Gastrocnemius medialis (tissue), 4 donors: ENCODE measurements at regions not wholly inside any gene's neighbourhood (a gene's known extent, or its start where the extent isn't known, plus 50 kb on each side); places are given as distances from the start of the nearest gene placed in this dataset.

ENCODE experiments used
- ATAC-seq, 2 donors: fragments of 150-250 bp; one replicate each; pipeline ENCODE4 v1.9.1; 2016
- DNase-seq, 2 donors: peaks; one replicate each; pipeline ENCODE4 v3.0.0-alpha.2; 2019
- H3K27ac ChIP-seq, 4 donors: fragments of 200-600 bp; sonication (generic); 1 replicate in 1 of 4; 2 replicates in 3 of 4; pipeline ENCODE4 v1.5.1; 2016 to 2018; ENCODE audit warnings: mild to moderate bottlenecking in 2 of 4, moderate library complexity in 1 of 4
- H3K27me3 ChIP-seq, 3 donors: fragments of 200-600 bp; sonication (generic) in 2 of 3; 1 replicate in 1 of 3; 2 replicates in 2 of 3; pipeline versions ENCODE4 v1.5.1 to v1.6.0; 2016 to 2019; ENCODE audit warnings: mild to moderate bottlenecking in 1 of 3, moderate library complexity in 1 of 3
- H3K36me3 ChIP-seq, 2 donors: fragments of 200-600 bp; sonication (generic) in 1 of 2; one replicate each; pipeline ENCODE4 v1.5.1; 2017 to 2018
- H3K4me1 ChIP-seq, 2 donors: fragments of 200-600 bp; sonication (generic) in 1 of 2; one replicate each; pipeline ENCODE4 v1.5.1; 2016 to 2017; ENCODE audit warnings: mild to moderate bottlenecking in 2 of 2
- H3K4me3 ChIP-seq, 4 donors: fragments of 200-600 bp; sonication (generic) in 3 of 4; 1 replicate in 1 of 4; 2 replicates in 3 of 4; pipeline ENCODE4 v1.5.1; 2016 to 2019; ENCODE audit warnings: mild to moderate bottlenecking in 2 of 4
- H3K9me3 ChIP-seq, 3 donors: fragments of 200-600 bp; sonication (generic) in 2 of 3; 1 replicate in 1 of 3; 2 replicates in 2 of 3; pipeline ENCODE4 v1.5.1; 2016 to 2019
- POLR2A ChIP-seq, 2 donors: fragments of 450-650 bp; IDR thresholded peaks; one replicate each; pipeline ENCODE4 v1.6.1; 2017; ENCODE audit warnings: antibody characterized with exemption in 2 of 2, mild to moderate bottlenecking in 2 of 2, moderate library complexity in 2 of 2
- in situ Hi-C, 4 donors: fragments of 200-750 bp; cut with MboI; loops; one replicate each; pipeline versions ENCODE4 v1.15.0 to v1.8.0; 2017; ENCODE audit warnings: low sequenced_read_pairs in 4 of 4
- intact Hi-C: fragments of 100-400 bp; cut with DNase I; formaldehyde crosslinking; loops from one replicate; pipeline ENCODE4 v1.15.1; 2023; ENCODE audit warnings: low total_unique reads
- TF ChIP-seq, protein P1 (sequence below), 5 experiments: fragments of 450-650 bp in 3 of 5; fragments of 200-600 bp in 2 of 5; sonication (generic) in 2 of 5; IDR thresholded peaks in 4 of 5; conservative IDR thresholded peaks in 1 of 5; 1 replicate in 4 of 5; 2 replicates in 1 of 5; pipeline ENCODE4 v1.5.1; 2016 to 2019; ENCODE audit warnings: antibody characterized with exemption in 5 of 5, mild to moderate bottlenecking in 3 of 5, moderate library complexity in 3 of 5

DNA sequence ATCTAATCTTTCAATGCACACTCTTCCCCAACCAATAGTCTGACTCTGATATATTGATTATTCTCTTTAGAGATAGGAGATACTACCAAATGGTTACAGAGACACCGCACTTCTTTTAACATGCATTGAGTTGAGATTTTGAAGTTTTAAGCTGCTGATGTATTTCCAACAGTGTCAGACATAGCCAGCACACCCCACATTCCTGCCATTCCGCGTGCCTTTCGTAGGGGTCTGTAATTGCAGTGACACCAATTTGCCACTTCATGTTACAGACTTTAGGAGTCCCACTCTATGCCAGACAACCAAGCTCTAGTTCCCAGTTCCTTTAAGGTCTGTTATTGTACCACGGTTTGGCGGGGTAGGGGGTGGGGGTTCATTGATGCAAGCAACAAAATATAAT is 618.2 kb upstream of the FRG1 start:
- no peak for TF ChIP-seq POLR2A (IDR thresholded peaks at IDR 0.05)
- TF ChIP-seq, protein P1, sequence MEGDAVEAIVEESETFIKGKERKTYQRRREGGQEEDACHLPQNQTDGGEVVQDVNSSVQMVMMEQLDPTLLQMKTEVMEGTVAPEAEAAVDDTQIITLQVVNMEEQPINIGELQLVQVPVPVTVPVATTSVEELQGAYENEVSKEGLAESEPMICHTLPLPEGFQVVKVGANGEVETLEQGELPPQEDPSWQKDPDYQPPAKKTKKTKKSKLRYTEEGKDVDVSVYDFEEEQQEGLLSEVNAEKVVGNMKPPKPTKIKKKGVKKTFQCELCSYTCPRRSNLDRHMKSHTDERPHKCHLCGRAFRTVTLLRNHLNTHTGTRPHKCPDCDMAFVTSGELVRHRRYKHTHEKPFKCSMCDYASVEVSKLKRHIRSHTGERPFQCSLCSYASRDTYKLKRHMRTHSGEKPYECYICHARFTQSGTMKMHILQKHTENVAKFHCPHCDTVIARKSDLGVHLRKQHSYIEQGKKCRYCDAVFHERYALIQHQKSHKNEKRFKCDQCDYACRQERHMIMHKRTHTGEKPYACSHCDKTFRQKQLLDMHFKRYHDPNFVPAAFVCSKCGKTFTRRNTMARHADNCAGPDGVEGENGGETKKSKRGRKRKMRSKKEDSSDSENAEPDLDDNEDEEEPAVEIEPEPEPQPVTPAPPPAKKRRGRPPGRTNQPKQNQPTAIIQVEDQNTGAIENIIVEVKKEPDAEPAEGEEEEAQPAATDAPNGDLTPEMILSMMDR (IDR thresholded peaks at IDR 0.05 in 4 of 5, conservative IDR thresholded peaks at IDR 0.05 in 1 of 5): no peak
- DNase-seq (no peak), ATAC-seq (no peak)
- in situ Hi-C loops (no loop called here), intact Hi-C loops (no loop called here)
- no peak overlapping the region for H3K4me3 ChIP-seq
- H3K36me3 ChIP-seq: no peaks in the 10 kb centered on the region
- no peaks in the 10 kb centered on the region for H3K27me3 ChIP-seq
- no peaks in the 10 kb centered on the region for H3K9me3 ChIP-seq
- H3K27ac ChIP-seq: no peak overlapping the region
- no peaks in the 10 kb centered on the region for H3K4me1 ChIP-seq

DNA sequence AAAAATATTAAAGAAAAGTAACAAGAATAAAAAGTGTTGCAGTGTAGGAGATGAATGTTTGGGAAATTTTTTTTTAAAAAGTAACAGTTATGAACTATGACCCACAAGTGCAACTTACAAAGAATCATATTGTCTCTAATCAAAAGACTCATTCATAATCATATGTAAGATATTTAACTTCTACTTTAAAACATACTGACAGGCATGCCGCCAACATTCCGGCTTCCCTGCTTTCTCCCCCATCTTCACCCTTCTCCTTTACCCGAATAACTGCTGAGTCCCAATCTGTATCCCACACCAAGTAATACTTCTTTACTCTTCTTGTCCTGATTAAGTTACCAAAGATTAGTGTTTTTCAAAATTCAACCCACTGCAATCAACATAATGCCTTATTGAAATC is 598.8 kb upstream of the FRG1 start:
- DNase-seq (no peak), ATAC-seq (no peak)
- no peak overlapping the region for H3K4me3 ChIP-seq
- H3K27me3 ChIP-seq: no peaks in the 10 kb centered on the region
- no peak overlapping the region for H3K27ac ChIP-seq
- H3K4me1 ChIP-seq: no peaks in the 10 kb centered on the region
- H3K36me3 ChIP-seq: no peaks in the 10 kb centered on the region
- H3K9me3 ChIP-seq: no peaks in the 10 kb centered on the region
- TF ChIP-seq, protein P1 (IDR thresholded peaks at IDR 0.05 in 4 of 5, conservative IDR thresholded peaks at IDR 0.05 in 1 of 5): no peak
- TF ChIP-seq POLR2A (IDR thresholded peaks at IDR 0.05): no peak
- intact Hi-C loops (no loop called here), in situ Hi-C loops (no loop called here)

DNA sequence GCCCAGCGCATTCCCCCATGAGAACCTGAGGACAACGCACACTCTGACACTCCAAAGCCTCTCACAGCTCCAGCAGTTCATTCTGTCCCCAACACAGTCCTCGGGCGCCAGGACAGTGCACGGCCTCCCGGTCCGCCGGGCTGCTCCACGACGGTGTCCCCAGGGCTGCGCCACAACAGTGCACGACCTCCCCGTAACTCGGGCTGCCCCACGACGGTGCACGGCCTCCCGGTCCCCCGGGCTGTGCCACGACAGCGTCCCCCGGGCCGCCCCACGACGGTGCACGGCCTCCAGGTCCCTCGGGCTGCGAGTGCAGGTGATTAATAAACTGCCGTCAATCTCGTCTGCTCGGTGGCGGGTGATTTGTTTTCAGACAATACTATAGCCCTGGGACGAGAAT is 585.1 kb upstream of the FRG1 start:
- H3K9me3 ChIP-seq: no peaks in the 10 kb centered on the region
- DNase-seq: no peak
- H3K27ac ChIP-seq: no peak overlapping the region
- no peaks in the 10 kb centered on the region for H3K27me3 ChIP-seq
- H3K4me1 ChIP-seq: no peaks in the 10 kb centered on the region
- intact Hi-C loops: no loop called here
- ATAC-seq: no peak
- TF ChIP-seq, protein P1 (IDR thresholded peaks at IDR 0.05 in 4 of 5, conservative IDR thresholded peaks at IDR 0.05 in 1 of 5): no peak
- TF ChIP-seq POLR2A (IDR thresholded peaks at IDR 0.05): no peak
- in situ Hi-C loops: no loop called here
- H3K4me3 ChIP-seq: no peak overlapping the region
- no peaks in the 10 kb centered on the region for H3K36me3 ChIP-seq

DNA sequence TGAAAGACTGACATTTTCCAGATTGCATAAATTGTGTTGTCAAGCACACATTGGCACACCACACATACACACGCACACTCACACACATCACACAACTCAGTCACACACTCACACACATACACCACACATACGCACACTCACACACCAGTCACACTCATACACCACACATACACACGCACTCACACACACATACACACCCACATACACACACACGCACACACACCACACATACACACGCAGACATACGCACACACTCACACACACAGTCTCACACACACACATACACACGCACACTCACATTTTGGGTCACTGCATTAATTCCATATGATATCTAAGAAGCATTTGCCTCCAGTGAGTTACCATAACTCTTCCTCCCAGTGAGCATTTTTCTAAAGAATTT is 578.3 kb upstream of the FRG1 start:
- intact Hi-C loops (no loop called here), in situ Hi-C loops (no loop called here)
- TF ChIP-seq POLR2A (IDR thresholded peaks at IDR 0.05): no peak
- H3K27ac ChIP-seq: no peak overlapping the region
- no peaks in the 10 kb centered on the region for H3K27me3 ChIP-seq
- H3K4me3 ChIP-seq: no peak overlapping the region
- H3K9me3 ChIP-seq: no peaks in the 10 kb centered on the region
- ATAC-seq (no peak), DNase-seq (no peak)
- no peaks in the 10 kb centered on the region for H3K36me3 ChIP-seq
- no peaks in the 10 kb centered on the region for H3K4me1 ChIP-seq

GRCh38 chr4:189364032-189364449 is 576.6 kb upstream of the FRG1 start:
- in situ Hi-C loops: no loop called here
- H3K27me3 ChIP-seq: no peaks in the 10 kb centered on the region
- no peaks in the 10 kb centered on the region for H3K4me1 ChIP-seq
- no peaks in the 10 kb centered on the region for H3K9me3 ChIP-seq
- ATAC-seq (no peak), DNase-seq (no peak)
- H3K4me3 ChIP-seq: no peak overlapping the region
- H3K27ac ChIP-seq: no peak overlapping the region
- H3K36me3 ChIP-seq: no peaks in the 10 kb centered on the region
- intact Hi-C loops: no loop called here
- TF ChIP-seq, protein P1 (IDR thresholded peaks at IDR 0.05 in 4 of 5, conservative IDR thresholded peaks at IDR 0.05 in 1 of 5): no peak
- no peak for TF ChIP-seq POLR2A (IDR thresholded peaks at IDR 0.05)
